ENCODE measurements at regions not wholly inside any gene's neighbourhood (a gene's known extent, or its start where the extent isn't known, plus 50 kb on each side); places are given as distances from the start of the nearest gene placed in this dataset.

GRCh38 chr15:47542312-47542989 is 174.9 kb upstream of the SEMA6D start:
- no peak overlapping the region for H3K4me3 ChIP-seq (ENCODE audit: low read length)
- no peak for DNase-seq (ENCODE audit: low read depth, low spot score)

DNA sequence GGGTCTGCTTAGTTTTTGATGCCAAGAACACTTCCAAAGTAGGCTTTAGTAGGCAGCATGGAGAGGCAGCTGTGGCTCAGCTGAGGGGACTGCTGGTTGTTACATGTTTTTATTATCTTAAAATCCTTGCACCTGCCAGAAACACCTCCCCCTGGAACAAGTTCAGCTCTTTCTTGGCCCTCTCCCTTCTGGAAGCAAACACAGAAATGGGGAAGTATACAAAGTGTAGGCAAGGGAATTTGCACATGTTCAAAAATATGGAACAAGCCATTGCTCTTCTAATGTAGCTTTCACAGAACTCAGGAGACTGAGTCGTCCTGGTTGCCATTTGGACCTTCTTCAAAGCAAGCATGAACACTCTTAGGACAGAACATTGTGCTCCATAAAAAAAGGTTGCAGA is 169.1 kb upstream of the SEMA6D start:
- no peak overlapping the region for H3K4me3 ChIP-seq (ENCODE audit: low read length)
- no peak for DNase-seq (ENCODE audit: low read depth, low spot score)

DNA sequence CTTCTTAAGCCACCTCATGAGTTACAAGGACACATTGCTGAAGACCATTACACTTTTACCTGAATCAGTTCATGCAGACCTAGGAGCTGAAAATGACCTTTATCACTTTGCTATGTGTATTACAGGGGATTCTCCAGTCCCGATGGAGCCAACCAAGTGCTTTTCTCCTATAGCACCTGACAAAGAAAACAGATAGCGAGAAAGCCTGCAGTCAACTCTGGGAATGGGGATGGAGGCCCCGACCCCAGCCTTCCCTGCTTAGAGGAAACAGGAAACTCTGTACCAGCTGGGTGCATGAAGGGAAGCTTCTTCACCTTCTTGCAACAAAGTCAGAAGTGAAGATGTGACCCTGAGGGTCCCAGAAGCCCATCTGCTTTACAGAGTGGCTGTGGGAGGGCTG is 168.3 kb upstream of the SEMA6D start:
- no peak overlapping the region for H3K4me3 ChIP-seq (ENCODE audit: low read length)
- no peak for DNase-seq (ENCODE audit: low read depth, low spot score)

DNA sequence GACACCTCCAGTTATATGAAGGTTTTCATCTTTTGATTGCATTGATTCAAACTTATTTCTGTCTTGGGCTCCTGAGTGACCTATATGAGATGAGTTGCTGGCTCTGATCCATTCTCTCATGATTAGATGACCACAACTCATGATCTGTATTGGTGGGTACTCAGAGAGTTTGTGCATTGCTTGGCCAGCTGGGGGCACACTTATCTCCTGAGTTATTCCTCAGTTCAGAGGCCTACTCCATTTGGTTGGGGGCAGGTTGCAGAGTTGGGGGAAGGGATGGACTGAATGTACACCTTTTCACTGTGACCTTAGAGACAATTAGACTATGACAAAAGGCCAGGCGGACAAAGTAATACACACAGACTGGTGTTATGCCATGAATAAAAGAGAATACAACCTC is 166.2 kb upstream of the SEMA6D start:
- no peak for DNase-seq (ENCODE audit: low read depth, low spot score)
- no peak overlapping the region for H3K4me3 ChIP-seq (ENCODE audit: low read length)

DNA sequence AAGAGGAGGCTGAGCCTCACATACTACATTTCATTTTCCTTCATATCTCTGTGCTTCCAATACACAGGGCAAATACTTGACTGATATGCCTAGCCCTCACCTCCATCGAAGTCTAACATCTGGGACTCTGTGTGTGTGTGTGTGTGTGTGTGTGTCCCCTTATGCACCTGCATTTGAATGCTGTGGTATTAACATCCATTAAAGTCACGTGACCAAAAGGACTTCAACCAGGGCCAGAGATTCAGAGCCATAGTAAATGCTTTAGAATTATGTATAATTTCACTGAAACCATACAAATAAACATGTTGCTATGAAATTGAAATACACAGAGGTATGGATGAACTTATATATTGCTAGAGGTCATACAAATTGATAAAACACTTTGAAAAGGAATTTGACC is 165.8 kb upstream of the SEMA6D start:
- H3K4me3 ChIP-seq (ENCODE audit: low read length): no peak overlapping the region
- DNase-seq (ENCODE audit: low read depth, low spot score): no peak

DNA sequence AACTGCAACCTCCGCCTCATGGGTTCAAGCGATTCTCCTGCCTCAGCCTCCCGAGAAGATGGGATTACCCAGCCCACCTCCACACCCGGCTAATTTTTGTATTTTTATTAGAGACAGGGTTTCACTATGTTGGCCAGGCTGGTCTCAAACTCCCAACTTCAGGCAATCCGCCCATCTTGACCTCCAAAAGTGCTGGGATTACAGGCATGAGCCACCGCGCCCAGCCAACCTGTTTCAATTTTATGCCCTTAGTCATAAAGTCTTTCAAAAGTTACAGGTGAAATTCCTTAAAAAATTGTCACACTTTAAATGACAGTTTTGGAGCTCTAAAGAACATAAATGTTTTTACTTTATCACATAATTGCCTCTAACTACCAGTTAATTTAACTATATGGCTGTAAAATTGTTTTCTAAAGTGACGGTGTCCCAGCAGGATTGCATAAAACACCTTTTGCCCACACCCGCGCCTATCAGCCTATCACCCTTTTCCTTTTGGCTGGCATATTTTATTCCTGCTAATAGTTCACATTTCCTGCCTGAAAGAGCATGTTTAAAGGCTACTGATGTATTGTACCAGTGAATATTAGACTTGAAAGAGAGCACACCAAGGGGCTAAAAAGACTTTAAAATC is 164.2 kb upstream of the SEMA6D start:
- DNase-seq (ENCODE audit: low read depth, low spot score): no peak
- no peak overlapping the region for H3K4me3 ChIP-seq (ENCODE audit: low read length)

DNA sequence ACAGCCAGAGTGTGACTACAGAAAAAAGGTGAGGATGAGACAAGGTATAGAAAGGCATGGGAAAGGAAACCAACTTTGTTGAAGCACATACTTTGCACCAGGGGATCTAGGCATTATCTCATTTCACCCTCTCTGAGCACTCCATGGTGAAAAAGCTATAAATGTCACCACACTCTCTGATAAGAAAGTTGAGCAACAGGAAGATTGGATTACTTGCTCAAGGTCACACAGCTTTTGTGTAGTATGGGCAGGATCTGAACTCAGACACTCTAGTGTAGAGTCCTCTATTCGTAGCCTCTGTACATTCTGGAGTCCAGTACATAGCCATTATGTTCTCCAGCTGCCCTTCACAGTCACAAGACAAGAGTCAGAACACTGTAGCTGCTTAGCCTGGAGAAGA is 163.4 kb upstream of the SEMA6D start:
- H3K4me3 ChIP-seq (ENCODE audit: low read length): no peak overlapping the region
- DNase-seq (ENCODE audit: low read depth, low spot score): no peak

DNA sequence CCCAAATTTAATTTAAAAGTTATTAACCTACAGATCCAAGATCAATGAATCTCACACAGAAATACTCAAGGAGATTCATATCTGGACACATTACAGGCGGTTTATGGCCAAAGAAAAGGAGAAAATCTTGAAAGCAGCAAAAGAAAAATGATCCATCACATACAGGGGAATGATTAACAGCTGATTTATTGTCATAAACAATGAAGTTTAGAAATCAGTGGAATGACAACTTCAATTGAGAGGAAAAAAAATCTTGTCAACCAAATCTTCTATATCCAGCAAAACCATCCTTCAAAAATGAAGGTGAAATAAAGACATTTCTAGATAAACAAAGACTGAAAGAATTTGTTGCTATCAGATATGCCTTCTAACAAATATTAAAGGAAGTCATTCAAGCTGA is 156.2 kb upstream of the SEMA6D start:
- no peak for DNase-seq (ENCODE audit: low read depth, low spot score)
- H3K4me3 ChIP-seq (ENCODE audit: low read length): no peak overlapping the region

- H3K4me3 ChIP-seq (ENCODE audit: low read length): no peak overlapping the region
- DNase-seq (ENCODE audit: low read depth, low spot score): no peak
Measured at GRCh38 chr15:47565949-47566348, 151.4 kb upstream of the SEMA6D start.

GRCh38 chr15:47566610-47567009 is 150.7 kb upstream of the SEMA6D start:
- no peak overlapping the region for H3K4me3 ChIP-seq (ENCODE audit: low read length)
- no peak for DNase-seq (ENCODE audit: low read depth, low spot score)

GRCh38 chr15:47568030-47568429 is 149.3 kb upstream of the SEMA6D start:
- DNase-seq (ENCODE audit: low read depth, low spot score): no peak
- H3K4me3 ChIP-seq (ENCODE audit: low read length): no peak overlapping the region

DNA sequence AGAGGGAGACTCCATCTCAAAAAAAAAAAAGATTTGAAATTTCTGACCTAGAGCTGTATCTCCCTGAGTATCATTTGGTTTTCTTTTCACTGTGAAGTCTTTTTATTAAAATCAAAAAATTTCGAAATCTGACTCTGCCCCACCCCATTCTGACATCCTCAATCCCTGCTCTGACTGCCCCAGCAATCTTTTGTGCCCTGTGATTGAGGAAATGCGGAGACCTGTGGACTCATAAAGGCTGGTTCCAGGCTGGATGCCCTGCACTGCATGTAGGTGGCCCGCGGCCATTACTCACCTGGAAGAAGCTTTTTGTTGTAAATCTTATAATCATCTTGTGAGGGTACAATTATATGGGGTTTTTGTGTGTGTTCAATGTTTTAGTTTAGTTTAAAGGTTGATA is 147.3 kb upstream of the SEMA6D start:
- H3K4me3 ChIP-seq (ENCODE audit: low read length): no peak overlapping the region
- no peak for DNase-seq (ENCODE audit: low read depth, low spot score)

DNA sequence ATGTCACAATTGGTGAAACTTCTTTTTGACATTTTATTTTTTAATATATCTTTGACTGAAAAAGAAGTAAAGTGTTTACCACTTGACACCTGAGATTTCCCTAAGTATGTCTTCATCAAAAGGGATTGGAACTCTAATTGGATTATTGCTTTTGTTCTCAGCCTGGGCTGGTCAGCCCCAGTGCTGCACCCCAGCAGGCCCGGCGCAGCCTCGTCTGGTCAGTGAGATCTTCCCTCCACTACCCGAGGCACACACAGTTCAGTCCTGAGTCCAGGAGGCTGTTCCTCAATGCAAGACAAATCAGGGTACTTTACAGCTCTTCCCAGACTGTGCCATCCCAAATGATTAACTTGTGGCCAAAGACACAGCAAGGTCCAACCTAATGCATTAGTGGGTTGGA is 146.9 kb upstream of the SEMA6D start:
- H3K4me3 ChIP-seq (ENCODE audit: low read length): no peak overlapping the region
- no peak for DNase-seq (ENCODE audit: low read depth, low spot score)

- no peak for DNase-seq (ENCODE audit: low read depth, low spot score)
- H3K4me3 ChIP-seq (ENCODE audit: low read length): no peak overlapping the region
Measured at GRCh38 chr15:47570881-47571640, 146.2 kb upstream of the SEMA6D start.

GRCh38 chr15:47573673-47574072 is 143.6 kb upstream of the SEMA6D start:
- H3K4me3 ChIP-seq (ENCODE audit: low read length): no peak overlapping the region

GRCh38 chr15:47577000-47577399 is 140.3 kb upstream of the SEMA6D start:
- no peak overlapping the region for H3K4me3 ChIP-seq (ENCODE audit: low read length)
- DNase-seq (ENCODE audit: low read depth, low spot score): no peak

More at GRCh38 chr15:47573673-47574072, 143.6 kb upstream of the SEMA6D start:
- no peak for DNase-seq (ENCODE audit: low read depth, low spot score)

DNA sequence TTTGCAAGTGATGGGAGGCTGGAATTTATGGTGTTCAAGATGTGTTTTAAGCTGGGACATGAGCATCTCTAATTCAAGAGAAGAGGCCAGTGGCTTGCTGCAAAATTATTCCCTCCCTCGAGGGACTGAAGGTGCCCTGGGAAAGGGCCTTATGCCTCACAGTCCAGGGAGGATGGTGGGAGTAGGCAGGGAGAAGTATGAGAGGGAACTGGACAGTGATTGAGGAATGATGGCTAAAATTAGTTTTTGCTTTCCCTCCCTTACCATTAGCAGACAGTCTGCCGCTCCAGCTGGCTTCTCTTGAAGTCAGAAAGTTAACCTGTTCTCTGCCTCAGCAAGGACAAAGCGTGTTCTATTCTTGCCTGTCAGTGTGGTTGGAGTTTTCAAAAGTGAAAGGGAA is 139.8 kb upstream of the SEMA6D start:
- no peak for DNase-seq (ENCODE audit: low read depth, low spot score)

DNA sequence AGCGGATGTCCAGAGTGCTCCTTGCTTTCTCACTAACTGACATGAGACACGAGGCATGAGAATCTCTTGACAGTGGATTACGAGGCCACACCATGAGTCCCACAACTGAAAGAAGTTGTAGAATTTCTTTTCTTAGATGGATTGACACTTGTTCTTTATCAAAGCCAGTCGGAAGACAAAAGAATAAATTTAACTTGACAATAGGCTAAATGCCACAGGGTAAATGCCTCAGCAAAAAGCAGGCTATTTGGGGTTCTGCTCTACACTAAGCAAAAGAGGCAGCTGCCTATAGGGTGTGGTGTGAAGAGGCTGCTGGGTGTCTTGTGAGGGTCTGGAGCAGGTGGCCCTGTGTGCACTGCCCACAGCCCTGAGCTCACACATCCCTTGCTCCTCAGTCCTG is 135.1 kb upstream of the SEMA6D start:
- no peak for DNase-seq (ENCODE audit: low read depth, low spot score)

More for the DNA sequence above, 139.8 kb upstream of the SEMA6D start:
- no peak overlapping the region for H3K4me3 ChIP-seq (ENCODE audit: low read length)

GRCh38 chr15:47584316-47584715 is 133.0 kb upstream of the SEMA6D start:
- DNase-seq (ENCODE audit: low read depth, low spot score): no peak
- H3K4me3 ChIP-seq (ENCODE audit: low read length): no peak overlapping the region

More for the DNA sequence above, 135.1 kb upstream of the SEMA6D start:
- no peak overlapping the region for H3K4me3 ChIP-seq (ENCODE audit: low read length)

DNA sequence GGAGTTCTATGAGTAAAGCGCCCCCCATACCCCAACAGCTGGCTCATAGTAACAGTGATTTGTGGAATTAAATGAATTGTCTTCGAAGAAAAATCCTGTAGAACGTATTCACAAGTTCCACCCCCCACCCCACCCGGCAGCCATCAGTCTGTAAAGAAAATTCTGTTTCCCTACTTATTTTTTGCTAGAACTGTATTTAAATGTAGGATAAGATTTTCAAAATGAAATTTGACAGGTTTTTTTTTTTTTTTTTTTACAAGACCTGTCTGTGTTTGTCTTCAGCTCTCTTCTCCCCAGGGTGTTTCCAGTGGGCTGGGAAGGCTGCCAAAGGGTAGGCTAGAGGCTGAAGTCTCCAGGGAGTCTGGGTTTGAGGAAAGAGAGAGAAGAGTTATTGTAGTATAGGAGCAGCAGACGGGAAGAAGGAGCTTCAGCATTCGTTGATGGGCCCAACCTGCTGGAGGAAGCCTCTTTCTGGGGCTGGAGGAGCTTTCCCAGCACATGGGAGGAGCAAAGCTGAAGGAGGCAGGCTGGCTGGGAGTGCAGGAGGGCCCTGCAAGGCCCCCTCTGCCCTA is 130.6 kb upstream of the SEMA6D start:
- DNase-seq (ENCODE audit: low read depth, low spot score): no peak
- H3K4me3 ChIP-seq (ENCODE audit: low read length): no peak overlapping the region

Data from Jurkat, Clone E6-1 (cell line).